Lung (tissue), 11 donors: ENCODE measurements at regions not wholly inside any gene's neighbourhood (a gene's known extent, or its start where the extent isn't known, plus 50 kb on each side); places are given as distances from the start of the nearest gene placed in this dataset.

Source experiments
- ATAC-seq: fragments of 200-7000 bp; cut with Tn5 transposase; one replicate; pipeline ENCODE4 v1.9.1; 2020; ENCODE audit warnings: moderate number of reproducible peaks; ENCODE audit not compliant: insufficient read depth, low FRiP score
- DNase-seq, 3 donors: peaks; one replicate each; pipeline ENCODE4 v3.0.0-alpha.2; 2013 to 2017
- H3K27ac ChIP-seq, 2 donors: one replicate each; pipeline ENCODE4 v1.5.1; 2013; ENCODE audit warnings: mild to moderate bottlenecking in 2 of 2, moderate library complexity in 2 of 2, control low read depth in 1 of 2, inconsistent platforms in 1 of 2, low read depth in 1 of 2, low read length in 1 of 2
- H3K27me3 ChIP-seq, 3 donors: one replicate each; pipeline ENCODE4 v1.5.1; 2013; ENCODE audit warnings: low read length in 2 of 3; ENCODE audit not compliant: control insufficient read depth in 3 of 3, insufficient read depth in 3 of 3
- H3K36me3 ChIP-seq, 4 donors: one replicate each; pipeline ENCODE4 v1.5.1; 2013; ENCODE audit warnings: low read length in 4 of 4, mild to moderate bottlenecking in 1 of 4, moderate library complexity in 1 of 4; ENCODE audit not compliant: control insufficient read depth in 4 of 4, insufficient read depth in 4 of 4
- H3K4me1 ChIP-seq, 5 donors: one replicate each; pipeline ENCODE4 v1.5.1; 2013; ENCODE audit warnings: low read length in 5 of 5, mild to moderate bottlenecking in 2 of 5, moderate library complexity in 1 of 5; ENCODE audit not compliant: control insufficient read depth in 5 of 5, insufficient read depth in 5 of 5
- H3K4me3 ChIP-seq: one replicate; pipeline ENCODE4 v1.5.1; 2013; ENCODE audit warnings: mild to moderate bottlenecking, control low read depth, moderate library complexity
- H3K9ac ChIP-seq, 2 donors: one replicate each; pipeline ENCODE4 v1.5.1; 2013; ENCODE audit warnings: low read length in 2 of 2, control low read depth in 1 of 2; ENCODE audit not compliant: insufficient read depth in 1 of 2
- H3K9me3 ChIP-seq, 4 donors: one replicate each; pipeline ENCODE4 v1.5.1; 2013; ENCODE audit warnings: low read length in 3 of 4, mild to moderate bottlenecking in 1 of 4, moderate library complexity in 1 of 4; ENCODE audit not compliant: control insufficient read depth in 4 of 4, insufficient read depth in 3 of 4
- WGBS, 2 donors: extraction: QIAGEN DNeasy Blood & Tissue Kit; methylation state at CpG; one replicate each; pipeline ENCODE4 v1.1.7; 2013; 5-methylcytosine and 5-hydroxymethylcytosine counted together
- TF ChIP-seq, protein P1 (sequence below): IDR thresholded peaks from 2 replicates; pipeline ENCODE4 v1.5.1; 2012; ENCODE audit warnings: mild to moderate bottlenecking; ENCODE audit errors: control extremely low read depth, extremely low read depth
- donor health status: control.
- donor health status: control.
- donor health status: Bipolar disorder and iron deficiency.
- donor health status: healthy.
- donor health status: DM: yes; HTN: yes; CAD: no.

DNA sequence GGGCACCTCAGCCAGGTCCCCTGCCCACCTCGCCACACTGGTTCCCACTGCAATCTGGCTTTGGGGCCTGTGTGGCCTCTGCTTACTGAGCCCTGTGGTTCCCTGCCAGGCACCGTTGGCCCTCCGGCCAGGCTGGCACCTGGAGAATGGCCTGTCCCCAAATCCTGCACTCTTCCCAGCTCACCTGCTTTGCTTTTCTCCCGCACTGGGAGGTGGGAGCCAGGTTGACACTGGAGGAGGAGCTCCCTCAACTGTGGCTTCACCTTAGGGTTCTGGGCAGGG lies 97.0 kb downstream of the SCGB2B2 start:
- Histone ChIP-seq H3K9ac (no peak overlapping the region), H3K27me3 (peaks cover 0 to 14% (median 0%) of the 10 kb centered on the region in 3 donors), H3K36me3 (no peaks in the 10 kb centered on the region), H3K9me3 (peaks cover 0 to 7% (median 0%) of the 10 kb centered on the region in 4 donors), H3K4me1 (no peaks in the 10 kb centered on the region), H3K4me3 (no peak overlapping the region), H3K27ac (no peak overlapping the region)
- 87 to 88% methylated on average over 4 of the region's 4 CpGs for WGBS, 2 donors
- TF ChIP-seq, protein P1, sequence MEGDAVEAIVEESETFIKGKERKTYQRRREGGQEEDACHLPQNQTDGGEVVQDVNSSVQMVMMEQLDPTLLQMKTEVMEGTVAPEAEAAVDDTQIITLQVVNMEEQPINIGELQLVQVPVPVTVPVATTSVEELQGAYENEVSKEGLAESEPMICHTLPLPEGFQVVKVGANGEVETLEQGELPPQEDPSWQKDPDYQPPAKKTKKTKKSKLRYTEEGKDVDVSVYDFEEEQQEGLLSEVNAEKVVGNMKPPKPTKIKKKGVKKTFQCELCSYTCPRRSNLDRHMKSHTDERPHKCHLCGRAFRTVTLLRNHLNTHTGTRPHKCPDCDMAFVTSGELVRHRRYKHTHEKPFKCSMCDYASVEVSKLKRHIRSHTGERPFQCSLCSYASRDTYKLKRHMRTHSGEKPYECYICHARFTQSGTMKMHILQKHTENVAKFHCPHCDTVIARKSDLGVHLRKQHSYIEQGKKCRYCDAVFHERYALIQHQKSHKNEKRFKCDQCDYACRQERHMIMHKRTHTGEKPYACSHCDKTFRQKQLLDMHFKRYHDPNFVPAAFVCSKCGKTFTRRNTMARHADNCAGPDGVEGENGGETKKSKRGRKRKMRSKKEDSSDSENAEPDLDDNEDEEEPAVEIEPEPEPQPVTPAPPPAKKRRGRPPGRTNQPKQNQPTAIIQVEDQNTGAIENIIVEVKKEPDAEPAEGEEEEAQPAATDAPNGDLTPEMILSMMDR, result no peak
- ATAC-seq (no peak), DNase-seq (no peak)

DNA sequence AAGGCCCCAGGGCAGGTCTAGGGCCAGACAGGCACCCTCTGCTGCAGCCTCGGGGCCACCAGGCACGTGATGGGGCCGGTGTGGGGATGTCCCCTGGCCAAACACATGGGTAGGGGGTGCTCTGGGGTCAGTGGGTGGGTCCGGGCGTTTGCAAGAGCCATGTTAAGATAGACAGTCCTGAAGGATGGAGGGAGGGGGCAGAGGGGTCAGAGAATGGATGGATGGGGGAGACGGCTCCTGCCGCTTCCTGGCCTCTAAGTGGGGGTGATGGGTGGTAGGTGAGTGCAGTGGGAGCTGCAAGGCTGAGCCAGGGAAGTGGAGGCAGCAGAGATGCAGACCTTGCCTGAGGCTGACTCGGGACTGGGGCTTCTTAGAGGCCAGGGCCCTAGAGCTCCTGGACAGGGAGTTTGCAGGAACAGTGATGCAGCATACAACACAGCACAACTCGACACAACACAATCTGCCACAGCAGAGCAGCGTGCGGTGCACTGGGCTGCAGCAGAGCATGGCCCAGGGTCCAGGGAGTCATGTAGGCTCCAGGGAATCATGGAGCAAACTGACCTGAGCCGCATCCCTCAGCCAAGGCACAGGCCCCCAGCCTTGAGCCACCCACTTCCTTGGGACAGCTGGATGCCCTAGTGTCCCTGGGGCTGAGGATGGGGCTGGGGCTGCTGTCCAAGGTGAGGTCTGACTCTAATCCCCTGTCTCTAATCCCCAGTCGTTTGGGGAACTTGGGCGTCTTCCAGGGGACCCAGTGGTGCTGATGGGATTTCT lies 97.5 kb downstream of the SCGB2B2 start:
- H3K4me1 ChIP-seq, result no peaks in the 10 kb centered on the region
- TF ChIP-seq, protein P1, result no peak
- peaks cover 0 to 7% (median 0%) of the 10 kb centered on the region in 4 donors for H3K9me3 ChIP-seq
- ATAC-seq, result no peak
- peaks cover 0 to 14% (median 0%) of the 10 kb centered on the region in 3 donors for H3K27me3 ChIP-seq
- DNase-seq, result no peak
- 78 to 79% methylated on average over 14 of the region's 14 CpGs for WGBS, 2 donors
- H3K4me3 ChIP-seq, result no peak overlapping the region
- H3K36me3 ChIP-seq, result no peaks in the 10 kb centered on the region
- no peak overlapping the region for H3K27ac ChIP-seq
- no peak overlapping the region for H3K9ac ChIP-seq

DNA sequence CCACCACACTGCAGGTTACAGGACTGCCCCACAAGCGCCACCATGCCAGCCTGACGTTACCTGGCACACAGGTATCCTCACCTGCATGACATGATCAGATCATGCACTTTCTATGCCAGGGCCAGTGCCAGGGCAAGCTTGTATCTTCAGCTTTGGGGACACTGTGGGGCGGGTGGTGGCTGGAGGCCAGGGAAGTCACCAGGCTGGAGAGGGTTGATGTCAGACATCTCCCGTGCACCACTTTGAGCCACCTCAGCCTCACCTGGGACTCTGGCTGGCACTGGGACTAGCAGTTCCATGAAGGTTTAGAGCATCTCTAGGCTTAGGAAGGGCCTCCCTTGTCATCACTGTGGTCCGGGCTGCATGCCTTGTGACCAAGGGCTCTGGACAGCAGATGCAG lies 97.2 kb downstream of the WTIP start:
- Histone ChIP-seq H3K36me3 (no peaks in the 10 kb centered on the region), H3K27me3 (peaks cover 0 to 14% (median 0%) of the 10 kb centered on the region in 3 donors), H3K27ac (no peak overlapping the region), H3K9ac (no peak overlapping the region), H3K4me1 (no peaks in the 10 kb centered on the region), H3K4me3 (no peak overlapping the region), H3K9me3 (peaks cover 0 to 4% (median 0%) of the 10 kb centered on the region in 4 donors)
- TF ChIP-seq, protein P1, result no peak
- no peak for DNase-seq
- ATAC-seq, result no peak
- WGBS, 2 donors, result 83 to 91% methylated on average over 5 of the region's 5 CpGs

DNA sequence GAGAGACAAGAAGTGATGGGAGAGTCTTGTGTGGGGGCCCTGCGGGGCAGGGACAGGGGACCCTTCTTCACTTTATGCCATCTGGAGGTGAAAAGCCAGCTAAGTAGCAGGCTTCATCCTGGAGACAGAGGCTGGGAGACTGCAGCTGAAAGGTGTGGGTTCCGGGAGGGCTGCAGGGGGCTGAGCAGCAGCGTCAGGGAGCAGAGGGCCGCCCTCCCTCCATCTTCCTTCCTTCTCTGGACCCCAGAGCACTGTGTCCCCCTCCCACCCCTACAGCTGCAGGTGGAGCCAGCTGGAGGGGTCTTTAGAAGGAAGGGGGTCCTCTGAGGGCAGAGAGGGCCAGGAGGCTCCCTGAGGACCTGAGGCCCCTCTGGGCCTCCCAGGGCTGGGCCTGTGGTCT lies 96.6 kb downstream of the WTIP start:
- H3K9me3 ChIP-seq, result peaks cover 0 to 4% (median 0%) of the 10 kb centered on the region in 4 donors
- TF ChIP-seq, protein P1, result no peak
- no peak overlapping the region for H3K4me3 ChIP-seq
- no peaks in the 10 kb centered on the region for H3K36me3 ChIP-seq
- ATAC-seq (no peak), DNase-seq (no peak)
- 69 to 88% methylated on average over 4 of the region's 4 CpGs for WGBS, 2 donors
- no peak overlapping the region for H3K27ac ChIP-seq
- no peak overlapping the region for H3K9ac ChIP-seq
- H3K27me3 ChIP-seq, result peaks cover 0 to 14% (median 0%) of the 10 kb centered on the region in 3 donors
- no peaks in the 10 kb centered on the region for H3K4me1 ChIP-seq
